B cell (primary cell): ENCODE measurements at regions not wholly inside any gene's neighbourhood (a gene's known extent, or its start where the extent isn't known, plus 50 kb on each side); places are given as distances from the start of the nearest gene placed in this dataset.

ENCODE experiments used
- CTCF ChIP-seq: fragments of 200-600 bp; IDR thresholded peaks from one replicate; pipeline ENCODE4 v1.8.0; 2022; ENCODE audit warnings: antibody characterized with exemption, mild to moderate bottlenecking
- EZH2 ChIP-seq: IDR thresholded peaks from 2 replicates; pipeline ENCODE4 v1.6.1; 2012; ENCODE audit warnings: borderline replicate concordance, low read depth, mild to moderate bottlenecking, moderate library complexity, low read length; ENCODE audit not compliant: insufficient read depth, poor library complexity, severe bottlenecking

- TF ChIP-seq CTCF (no peak), EZH2 (no peak)
Measured at GRCh38 chr6:140032189-140032588, 657.7 kb upstream of the CITED2 start.
